ENCODE measurements at regions not wholly inside any gene's neighbourhood (a gene's known extent, or its start where the extent isn't known, plus 50 kb on each side); places are given as distances from the start of the nearest gene placed in this dataset.

DNA sequence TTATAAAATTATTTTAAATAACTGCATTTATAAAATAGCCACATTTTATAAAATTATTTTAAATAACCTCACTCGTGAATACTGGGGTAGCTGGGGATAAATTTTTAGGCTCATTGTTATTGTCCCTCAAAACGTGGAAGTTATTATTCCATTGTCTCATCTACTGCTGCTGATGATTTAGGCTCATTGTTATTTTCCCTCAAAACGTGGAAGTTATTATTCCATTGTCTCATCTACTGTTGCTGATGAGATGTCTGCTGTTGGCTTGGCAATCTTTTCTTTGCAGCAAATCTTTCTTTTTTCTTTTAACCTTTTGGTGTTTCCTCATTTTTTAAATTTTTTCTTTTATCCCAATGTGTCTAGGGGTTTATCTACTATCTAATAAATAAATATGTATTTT is 182.6 kb upstream of the PZP start:
- TF ChIP-seq EP300 (IDR thresholded peaks at IDR 0.05): no peak
- no peak for TF ChIP-seq CTCF (IDR thresholded peaks at IDR 0.05)
- TF ChIP-seq POLR2AphosphoS5 (IDR thresholded peaks at IDR 0.05): no peak
- no peak for TF ChIP-seq POLR2A (IDR thresholded peaks at IDR 0.05)
